GM18868 (cell line): ENCODE measurements at regions not wholly inside any gene's neighbourhood (a gene's known extent, or its start where the extent isn't known, plus 50 kb on each side); places are given as distances from the start of the nearest gene placed in this dataset.

Experiments
- ATAC-seq: cut with Tn5 transposase; IDR thresholded peaks from one replicate; pipeline ENCODE4 v1.9.1; 2021; ENCODE audit warnings: mild to moderate bottlenecking, moderate library complexity; ENCODE audit not compliant: unreplicated experiment

GRCh38 chr19:34305221-34306083, 51.1 kb downstream of the GARRE1 start:
- ATAC-seq, result no peak

GRCh38 chr19:34306213-34306661, 51.9 kb downstream of the GARRE1 start:
- ATAC-seq, result no peak

- no peak for ATAC-seq
These were observed 52.5 kb downstream of the GARRE1 start for GRCh38 chr19:34306824-34307223.

- ATAC-seq, result no peak
These were observed 54.3 kb downstream of the GARRE1 start for GRCh38 chr19:34308381-34309367.

GRCh38 chr19:34309368-34310138, 55.2 kb downstream of the GARRE1 start:
- no peak for ATAC-seq

GRCh38 chr19:34310494-34310981, 54.5 kb upstream of the GPI start:
- ATAC-seq, result no peak

GRCh38 chr19:34313188-34313587, 51.8 kb upstream of the GPI start:
- no peak for ATAC-seq

GRCh38 chr19:34314437-34315313, 50.3 kb upstream of the GPI start:
- peak; percentile 58 for ATAC-seq
